Activated CD4-positive, alpha-beta T cell treated with anti-CD3 and anti-CD28 coated beads, Interleukin-2, amount 50 U/mL, for 24 hours (primary cell): ENCODE measurements at regions not wholly inside any gene's neighbourhood (a gene's known extent, or its start where the extent isn't known, plus 50 kb on each side); places are given as distances from the start of the nearest gene placed in this dataset.

Experiments
- DNase-seq, 2 donors: peaks; one replicate each; pipeline ENCODE4 v3.0.0-alpha.2; 2020; ENCODE audit warnings: low read depth in 1 of 2, low spot score in 1 of 2

DNA sequence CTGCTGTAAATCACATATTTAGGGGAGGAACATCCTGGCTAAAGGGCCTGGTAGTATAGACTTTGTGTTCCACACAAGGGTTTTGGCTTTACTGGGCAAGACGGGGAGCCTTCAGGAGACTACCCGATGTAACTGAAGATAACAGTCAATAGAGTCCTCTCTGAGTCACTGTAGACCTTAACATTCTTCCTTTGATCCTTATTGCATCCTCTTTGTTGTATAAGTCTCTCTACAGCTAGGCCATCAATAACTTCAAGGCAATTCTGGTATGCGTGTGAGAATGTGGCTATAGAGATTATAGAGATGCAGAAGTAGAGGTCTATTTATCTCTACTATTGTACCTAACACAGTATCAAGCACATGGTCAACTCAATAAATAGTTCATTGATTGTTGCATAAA is 67.3 kb upstream of the STK32A start:
- DNase-seq: no peak

DNA sequence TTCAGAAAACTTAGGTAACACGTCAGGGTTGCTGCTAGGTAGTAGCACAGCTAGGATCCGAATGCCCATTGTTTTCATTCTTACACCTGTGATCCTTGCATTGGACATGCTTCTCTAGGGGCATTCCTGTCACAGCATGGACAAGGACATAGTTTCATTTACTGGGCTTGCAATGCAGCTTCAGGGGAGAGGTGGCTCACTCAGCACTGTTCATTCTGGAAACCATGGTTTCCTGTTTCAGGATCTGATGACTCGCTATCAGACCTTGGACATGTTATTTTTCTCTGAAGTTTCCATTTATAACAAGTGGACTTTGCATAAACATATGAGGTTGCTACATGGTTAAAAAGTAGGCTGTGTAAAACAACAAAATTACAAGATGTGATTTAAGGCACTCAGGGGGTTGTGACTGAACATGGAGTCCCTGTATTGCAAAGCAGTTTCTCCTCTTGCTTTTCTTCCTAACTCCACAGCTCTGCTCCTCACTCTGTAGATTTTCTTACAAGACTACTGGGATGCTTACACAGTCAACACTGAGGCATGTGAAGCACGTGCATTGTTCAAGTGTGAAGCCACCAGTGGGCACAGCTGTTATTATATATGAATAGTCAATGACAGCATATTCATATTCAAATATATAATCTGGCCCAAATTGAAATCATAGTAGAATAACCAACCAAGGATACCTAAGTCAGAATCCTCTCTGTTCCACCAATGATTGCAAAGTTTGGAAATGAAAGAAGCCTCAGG is 66.1 kb upstream of the STK32A start:
- DNase-seq: no peak

DNA sequence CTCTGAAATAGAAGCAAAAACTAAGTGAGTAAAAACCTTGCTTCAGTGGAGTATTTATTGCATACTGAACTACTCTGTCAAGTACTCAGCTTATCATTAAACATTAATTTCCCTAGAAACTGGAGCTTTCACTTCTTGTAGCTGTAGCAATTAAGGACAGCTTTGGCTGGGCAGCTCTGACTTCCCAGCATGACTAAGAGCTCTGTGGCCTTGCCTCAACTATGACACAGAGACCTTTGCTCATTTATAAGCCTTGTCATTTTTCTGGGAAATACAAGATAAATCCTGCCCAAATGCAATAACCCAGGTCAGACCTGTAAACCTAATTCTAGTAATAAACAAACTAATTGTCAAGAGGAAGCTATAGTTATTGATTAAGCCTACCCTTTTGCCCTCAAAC is 65.4 kb upstream of the STK32A start:
- DNase-seq: no peak

DNA sequence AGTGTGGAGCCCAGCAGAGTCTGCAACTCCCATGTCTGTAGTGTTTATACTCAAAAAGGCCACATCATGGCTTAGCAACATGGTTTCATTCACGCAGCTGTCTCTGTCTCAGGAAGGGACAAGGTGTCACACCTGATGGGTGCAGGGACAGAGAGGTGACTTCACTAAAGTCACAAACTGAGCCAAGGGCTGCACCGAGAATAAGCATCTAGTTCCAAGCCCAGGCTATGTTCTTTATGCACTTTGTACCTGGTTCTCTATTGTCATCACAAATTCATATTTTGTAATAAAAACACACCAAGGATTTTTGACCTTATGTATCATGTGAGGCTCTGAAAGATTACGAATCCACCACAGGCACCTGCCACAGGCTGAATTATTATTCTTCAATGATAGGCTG is 64.9 kb upstream of the STK32A start:
- no peak for DNase-seq

DNA sequence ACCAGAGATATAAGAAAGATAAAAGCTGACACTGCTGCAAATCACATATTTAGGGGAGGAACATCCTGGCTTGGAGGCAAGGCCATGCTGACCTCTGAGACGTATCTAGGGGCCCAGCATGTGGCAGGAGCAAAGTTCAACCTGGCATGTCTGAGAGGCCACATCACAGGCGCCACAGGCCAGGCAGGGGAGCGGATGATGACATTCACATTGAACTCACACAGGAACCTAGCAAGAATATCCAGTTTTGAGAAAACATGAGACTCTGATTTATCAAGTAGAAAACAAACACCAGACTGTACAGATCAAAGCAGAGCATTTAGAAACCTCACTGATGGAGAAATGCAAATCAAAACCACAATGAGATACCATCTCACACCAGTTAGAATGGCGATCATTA is 64.2 kb upstream of the STK32A start:
- DNase-seq: no peak

DNA sequence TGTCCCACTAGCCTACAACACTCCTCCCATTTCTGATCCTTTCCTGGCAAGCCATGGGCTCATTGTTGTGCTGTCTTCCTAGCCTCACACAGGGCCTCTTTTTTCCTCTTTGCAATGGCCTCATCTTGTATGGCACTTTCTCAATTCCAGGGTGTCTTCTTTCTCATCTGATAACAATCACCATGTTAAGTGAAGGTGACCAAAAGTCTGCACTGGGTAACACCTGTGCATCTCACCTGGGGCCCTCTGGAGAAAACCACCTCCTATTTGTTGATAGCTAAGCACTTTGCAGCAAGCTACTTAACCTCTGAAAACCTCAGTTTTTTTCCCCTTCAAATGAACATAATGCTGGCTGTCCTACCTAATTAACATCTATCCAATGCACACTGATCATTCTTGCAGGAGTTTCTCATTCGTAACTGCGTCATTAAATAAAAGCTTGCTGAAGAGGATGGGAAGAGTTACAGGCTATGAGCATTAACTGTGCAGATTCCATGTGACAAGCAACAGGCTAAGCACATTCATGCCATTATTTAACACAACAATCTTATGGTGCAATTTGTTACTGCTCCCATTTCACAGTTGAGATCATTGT is 60.1 kb upstream of the STK32A start:
- no peak for DNase-seq

DNA sequence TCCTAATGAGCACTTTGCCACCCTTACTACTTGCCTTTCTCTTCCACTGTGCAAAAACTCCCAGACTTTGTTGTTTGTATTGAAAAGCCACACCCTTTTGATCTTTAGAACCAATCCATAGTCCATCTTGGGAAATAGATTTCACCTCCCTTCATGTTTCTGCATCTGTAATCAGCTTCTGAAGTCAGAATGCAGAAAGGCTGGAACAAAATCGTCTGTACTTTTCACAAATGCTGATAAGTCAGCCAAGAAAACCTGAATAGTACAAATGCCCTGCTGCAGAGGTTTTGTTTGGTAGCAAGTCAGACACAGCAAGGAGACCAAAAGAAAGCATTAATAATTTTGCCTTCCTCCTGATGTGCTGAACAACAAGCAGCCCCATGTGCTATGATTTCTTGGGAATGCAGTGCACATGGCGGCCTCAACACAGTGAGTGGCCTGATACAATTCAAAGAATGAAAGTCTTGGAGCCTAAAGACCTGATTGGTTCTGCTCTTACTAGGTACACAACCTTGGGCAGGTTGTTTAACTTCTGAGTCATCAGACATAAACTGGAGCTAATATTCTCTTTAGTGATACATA is 59.2 kb upstream of the STK32A start:
- no peak for DNase-seq

DNA sequence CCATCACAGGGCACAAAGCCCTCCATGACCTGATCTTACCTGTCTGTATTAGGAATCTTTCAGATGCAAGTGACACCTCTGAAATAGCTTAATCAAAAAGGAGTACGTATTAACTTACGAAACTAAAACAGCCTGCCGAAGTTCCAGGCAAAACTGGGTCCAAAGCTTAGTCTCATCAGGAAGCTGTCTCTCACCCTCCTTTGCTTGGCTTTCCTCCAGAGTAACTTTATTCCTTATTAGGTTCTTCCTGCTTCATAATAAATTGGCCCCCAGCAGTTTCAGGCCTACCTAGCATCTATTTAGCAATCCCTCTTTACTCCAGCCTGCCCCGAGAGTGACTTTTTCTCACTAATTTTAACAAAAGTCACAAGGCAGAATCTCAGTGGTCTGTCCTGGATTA is 58.4 kb upstream of the STK32A start:
- no peak for DNase-seq

DNA sequence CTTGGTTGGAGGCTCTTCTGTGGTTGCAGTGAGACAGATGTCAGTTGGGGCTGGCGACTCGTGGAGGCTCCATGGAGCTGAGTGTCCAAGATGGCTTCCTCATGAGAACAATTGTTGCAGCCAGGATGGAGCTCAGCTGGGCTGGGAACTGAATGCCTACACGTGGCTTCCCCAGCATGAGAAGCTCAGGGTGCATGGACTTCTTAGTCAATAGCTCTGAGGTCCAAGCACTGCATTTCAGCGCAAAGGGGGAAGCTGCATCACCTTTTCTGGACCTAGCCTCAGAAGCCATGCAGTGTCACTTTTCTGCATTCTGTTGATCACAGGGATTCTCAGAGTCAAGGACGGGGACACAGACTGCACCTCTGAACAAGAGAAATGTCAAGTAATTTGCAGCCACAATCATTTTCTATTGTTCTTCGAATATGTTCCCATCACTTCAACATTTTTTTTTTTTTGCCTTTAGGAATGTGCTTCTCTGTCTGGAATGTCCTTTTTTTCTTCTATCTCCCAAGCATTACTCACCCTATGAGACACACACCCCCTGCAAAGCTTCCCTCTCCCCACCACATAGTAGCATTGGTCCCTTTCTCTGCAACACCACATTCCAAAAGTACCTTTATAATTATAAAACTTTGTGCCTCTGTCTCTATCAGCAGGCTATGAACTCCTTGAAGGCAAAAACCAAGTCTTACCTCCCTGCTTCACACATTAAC is 57.5 kb upstream of the STK32A start:
- no peak for DNase-seq

DNA sequence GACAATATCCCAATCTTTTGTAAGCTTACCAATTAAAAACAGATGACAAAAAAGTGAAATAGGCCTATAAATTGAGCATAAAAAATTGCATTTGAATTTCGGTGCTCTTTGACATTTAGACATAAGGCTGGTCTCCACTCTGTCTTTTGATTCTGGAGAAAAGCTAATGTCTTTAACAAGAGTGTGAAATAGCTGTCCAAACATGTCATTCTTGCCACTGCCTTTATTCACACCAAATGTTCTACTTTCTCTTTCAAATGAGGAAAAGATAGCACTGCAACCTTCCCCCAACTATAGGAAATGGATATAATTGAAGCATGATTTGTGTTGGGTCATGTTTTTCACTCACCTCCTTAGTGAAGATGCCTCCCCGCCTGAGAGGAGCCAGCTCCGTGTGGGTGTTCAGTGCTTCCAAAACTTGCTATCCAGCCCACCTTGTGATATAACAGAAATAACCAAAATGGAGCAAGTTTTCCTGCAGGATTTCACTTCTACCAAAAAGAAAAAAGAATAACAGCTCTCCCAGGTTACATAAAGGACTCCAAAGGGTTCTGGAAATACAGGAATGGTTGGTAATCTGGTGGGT is 55.2 kb upstream of the STK32A start:
- no peak for DNase-seq

DNA sequence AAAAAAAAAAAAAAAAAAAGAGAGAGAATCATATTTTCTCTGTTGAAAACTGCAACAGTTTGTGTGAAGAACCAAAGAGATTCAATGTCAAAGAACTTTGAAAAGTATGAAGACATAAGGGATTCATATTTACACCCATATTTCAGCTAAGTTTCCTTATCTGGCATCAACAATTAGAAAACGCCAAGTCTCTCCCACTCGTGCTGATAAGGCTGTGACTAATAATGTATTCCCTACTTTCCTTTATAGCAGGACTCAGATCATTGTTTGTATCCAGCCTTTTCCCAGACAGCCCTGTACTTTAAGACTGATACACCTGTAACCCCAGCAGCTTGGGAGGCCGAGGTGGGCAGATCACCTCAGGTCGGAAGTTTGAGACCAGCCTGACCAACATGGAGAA is 54.1 kb upstream of the STK32A start:
- DNase-seq: no peak
